H1 (cell line): ENCODE measurements at regions not wholly inside any gene's neighbourhood (a gene's known extent, or its start where the extent isn't known, plus 50 kb on each side); places are given as distances from the start of the nearest gene placed in this dataset.

Experiments used
- CHD2 ChIP-seq: IDR thresholded peaks from 2 replicates; pipeline ENCODE4 v1.6.1; 2012; ENCODE audit warnings: low read length, improper control_type of control experiment
- HDAC6 ChIP-seq: IDR thresholded peaks from one replicate; pipeline ENCODE4 v1.7.1; 2012; ENCODE audit warnings: low read depth, mild to moderate bottlenecking, inconsistent platforms, low read length, moderate library complexity
- JUND ChIP-seq: IDR thresholded peaks from 2 replicates; pipeline ENCODE4 v1.6.1; 2011; ENCODE audit warnings: mild to moderate bottlenecking, improper control_type of control experiment, low read length
- SIX5 ChIP-seq: IDR thresholded peaks from 2 replicates; pipeline ENCODE4 v1.6.1; 2011; ENCODE audit warnings: mild to moderate bottlenecking, low read depth, low read length
- SP1 ChIP-seq: IDR thresholded peaks from 2 replicates; pipeline ENCODE4 v1.6.1; 2011; ENCODE audit warnings: low read depth, low read length
- TF ChIP-seq, protein P1 (sequence below), 3 experiments: IDR thresholded peaks; 1 replicate in 2 of 3; 2 replicates in 1 of 3; pipeline versions ENCODE4 v1.5.1 to v1.6.1; 2011; ENCODE audit warnings: low read length in 3 of 3, mild to moderate bottlenecking in 3 of 3, inconsistent platforms in 2 of 3, low read depth in 1 of 3, moderate library complexity in 1 of 3; ENCODE audit not compliant: insufficient read depth in 1 of 3; ENCODE audit errors: control extremely low read depth in 1 of 3

DNA sequence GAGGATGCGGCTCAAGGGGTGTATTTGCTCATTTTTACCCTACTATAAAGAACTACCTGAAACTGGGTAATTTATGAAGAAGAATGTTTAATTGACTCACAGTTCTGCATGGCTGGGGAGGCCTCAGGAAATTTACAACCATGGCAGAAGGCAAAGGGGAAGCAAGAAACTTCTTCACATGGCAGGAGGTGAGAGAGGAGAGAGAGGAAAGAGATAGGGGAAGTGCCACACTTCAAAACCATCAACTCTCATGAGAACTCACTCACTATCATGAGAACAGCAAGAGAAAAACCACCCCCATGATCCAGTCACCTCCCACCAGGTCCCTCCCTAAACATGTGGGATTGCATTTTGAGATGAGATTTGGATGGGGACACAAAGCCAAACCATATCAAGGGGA, 192.7 kb downstream of the DIPK2A start:
- TF ChIP-seq CHD2 (no peak), SP1 (no peak), SIX5 (no peak), HDAC6 (no peak), JUND (no peak)
- TF ChIP-seq, protein P1, sequence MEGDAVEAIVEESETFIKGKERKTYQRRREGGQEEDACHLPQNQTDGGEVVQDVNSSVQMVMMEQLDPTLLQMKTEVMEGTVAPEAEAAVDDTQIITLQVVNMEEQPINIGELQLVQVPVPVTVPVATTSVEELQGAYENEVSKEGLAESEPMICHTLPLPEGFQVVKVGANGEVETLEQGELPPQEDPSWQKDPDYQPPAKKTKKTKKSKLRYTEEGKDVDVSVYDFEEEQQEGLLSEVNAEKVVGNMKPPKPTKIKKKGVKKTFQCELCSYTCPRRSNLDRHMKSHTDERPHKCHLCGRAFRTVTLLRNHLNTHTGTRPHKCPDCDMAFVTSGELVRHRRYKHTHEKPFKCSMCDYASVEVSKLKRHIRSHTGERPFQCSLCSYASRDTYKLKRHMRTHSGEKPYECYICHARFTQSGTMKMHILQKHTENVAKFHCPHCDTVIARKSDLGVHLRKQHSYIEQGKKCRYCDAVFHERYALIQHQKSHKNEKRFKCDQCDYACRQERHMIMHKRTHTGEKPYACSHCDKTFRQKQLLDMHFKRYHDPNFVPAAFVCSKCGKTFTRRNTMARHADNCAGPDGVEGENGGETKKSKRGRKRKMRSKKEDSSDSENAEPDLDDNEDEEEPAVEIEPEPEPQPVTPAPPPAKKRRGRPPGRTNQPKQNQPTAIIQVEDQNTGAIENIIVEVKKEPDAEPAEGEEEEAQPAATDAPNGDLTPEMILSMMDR (IDR thresholded peaks at IDR 0.05; ENCODE audit: control extremely low read depth in 1 of 3, insufficient read depth in 1 of 3, low read depth in 1 of 3, low read length in 3 of 3): no peak
